Activated CD8-positive, alpha-beta T cell treated with anti-CD3 and anti-CD28 coated beads for 36 hours (primary cell): ENCODE measurements at regions not wholly inside any gene's neighbourhood (a gene's known extent, or its start where the extent isn't known, plus 50 kb on each side); places are given as distances from the start of the nearest gene placed in this dataset.
"Not testable (repeated sequence)": the region's sequence is repeated elsewhere in the genome, so short reads cannot be mapped to it uniquely, and the experiment has no call there.

Source experiments
- ATAC-seq: fragments of 200-7000 bp; cut with Tn5 transposase; one replicate; pipeline ENCODE4 v1.10.0; 2021; ENCODE audit warnings: mild to moderate bottlenecking, moderate library complexity
- CTCF ChIA-PET: fragments of 350-600 bp; sonication (Branson Sonifier 250); formaldehyde crosslinking; loops from one replicate; lab custom pipeline; 2021; ENCODE audit warnings: antibody characterized with exemption; lab: Charles Lee
- POLR2A ChIA-PET: fragments of 350-600 bp; sonication (Branson Sonifier 250); formaldehyde crosslinking; loops from one replicate; lab custom pipeline; 2021; ENCODE audit warnings: antibody characterized with exemption; lab: Charles Lee
- DNase-seq: peaks from one replicate; pipeline ENCODE4 v3.0.0-alpha.2; 2020
- H3K27ac Mint-ChIP-seq: one replicate; pipeline ENCODE4 v1.8.0; 2021; ENCODE audit warnings: mild to moderate bottlenecking, mixed read lengths
- H3K27me3 Mint-ChIP-seq: one replicate; pipeline ENCODE4 v1.8.0; 2021; ENCODE audit warnings: mixed read lengths
- H3K36me3 Mint-ChIP-seq: one replicate; pipeline ENCODE4 v1.8.0; 2021; ENCODE audit warnings: low read depth, mixed read lengths
- H3K4me1 Mint-ChIP-seq: one replicate; pipeline ENCODE4 v1.8.0; 2021; ENCODE audit warnings: low read depth, mixed read lengths
- H3K4me3 Mint-ChIP-seq: one replicate; pipeline ENCODE4 v1.8.0; 2021; ENCODE audit warnings: mild to moderate bottlenecking, moderate library complexity, mixed read lengths
- H3K9me3 Mint-ChIP-seq: one replicate; pipeline ENCODE4 v1.8.0; 2021; ENCODE audit warnings: mixed read lengths
- intact Hi-C: fragments of 100-400 bp; cut with micrococcal nuclease; formaldehyde crosslinking; loops from one replicate; pipeline ENCODE4 v1.10.0; 2022
- TF ChIP-seq, protein P1 (sequence below): fragments of 200-600 bp; IDR thresholded peaks from one replicate; pipeline ENCODE4 v1.8.0; 2022; ENCODE audit warnings: antibody characterized with exemption, mild to moderate bottlenecking

DNA sequence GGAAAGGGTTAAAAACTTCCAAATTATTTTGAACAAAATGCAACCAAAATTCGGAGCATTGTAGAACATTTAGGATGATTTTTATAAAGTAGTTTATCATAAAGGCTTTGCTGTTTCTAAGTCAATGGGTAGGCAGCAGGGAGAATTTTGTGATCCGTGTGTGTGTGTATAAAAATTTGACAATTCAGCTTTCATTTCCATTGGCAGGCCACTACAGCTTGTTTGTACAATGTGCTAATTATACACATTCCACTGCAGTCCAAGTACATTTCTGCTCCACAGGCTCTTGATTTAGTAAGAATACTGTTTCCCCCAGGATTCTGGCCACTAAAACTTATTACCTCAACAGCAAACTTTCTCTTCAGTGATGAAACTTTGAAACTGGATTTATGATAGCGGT is 71.8 kb upstream of the LTBP1 start:
- no peak for DNase-seq

DNA sequence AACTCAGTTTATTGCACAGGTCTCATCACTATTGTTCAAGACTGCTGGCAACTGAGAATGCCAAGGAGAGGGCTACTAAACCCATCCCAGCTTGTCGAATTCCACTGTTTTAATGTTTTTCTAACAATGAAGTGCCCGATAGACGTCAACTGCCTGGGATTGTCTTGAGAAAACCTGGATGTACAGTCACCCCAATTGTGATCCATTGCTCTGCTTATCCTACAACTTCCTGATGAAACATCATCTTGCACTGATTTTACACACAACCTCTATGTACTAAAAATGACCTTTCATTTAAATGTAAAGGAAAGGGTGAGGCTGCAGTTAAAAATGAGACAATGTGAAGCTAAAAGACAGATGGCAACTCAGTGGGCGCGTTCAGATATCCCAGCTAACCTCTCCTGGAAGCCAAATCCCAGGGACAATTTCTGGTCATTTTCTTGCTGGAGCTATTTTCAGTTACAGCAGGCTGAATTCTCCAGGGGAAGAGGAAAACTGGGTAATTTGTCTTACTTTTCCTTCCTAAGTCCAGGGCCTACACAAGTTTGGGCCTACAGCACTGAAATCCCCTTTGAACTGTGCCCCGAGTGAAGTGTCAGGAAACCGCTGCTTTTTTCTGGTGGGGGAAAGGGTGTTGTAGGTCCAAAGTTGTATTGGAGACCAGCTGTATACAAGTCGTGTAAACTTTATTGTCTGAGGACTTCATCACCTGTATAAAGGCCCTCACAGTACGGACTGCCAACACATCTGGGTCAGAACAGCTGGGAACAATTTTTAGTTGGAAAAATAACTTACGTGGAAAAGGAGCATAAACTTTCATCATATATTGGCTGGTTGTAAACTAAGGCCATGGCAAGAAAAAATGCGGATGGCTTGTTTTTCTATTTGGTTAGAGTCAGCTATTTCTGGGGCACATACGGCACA is 68.9 kb upstream of the LTBP1 start:
- TF ChIP-seq, protein P1, sequence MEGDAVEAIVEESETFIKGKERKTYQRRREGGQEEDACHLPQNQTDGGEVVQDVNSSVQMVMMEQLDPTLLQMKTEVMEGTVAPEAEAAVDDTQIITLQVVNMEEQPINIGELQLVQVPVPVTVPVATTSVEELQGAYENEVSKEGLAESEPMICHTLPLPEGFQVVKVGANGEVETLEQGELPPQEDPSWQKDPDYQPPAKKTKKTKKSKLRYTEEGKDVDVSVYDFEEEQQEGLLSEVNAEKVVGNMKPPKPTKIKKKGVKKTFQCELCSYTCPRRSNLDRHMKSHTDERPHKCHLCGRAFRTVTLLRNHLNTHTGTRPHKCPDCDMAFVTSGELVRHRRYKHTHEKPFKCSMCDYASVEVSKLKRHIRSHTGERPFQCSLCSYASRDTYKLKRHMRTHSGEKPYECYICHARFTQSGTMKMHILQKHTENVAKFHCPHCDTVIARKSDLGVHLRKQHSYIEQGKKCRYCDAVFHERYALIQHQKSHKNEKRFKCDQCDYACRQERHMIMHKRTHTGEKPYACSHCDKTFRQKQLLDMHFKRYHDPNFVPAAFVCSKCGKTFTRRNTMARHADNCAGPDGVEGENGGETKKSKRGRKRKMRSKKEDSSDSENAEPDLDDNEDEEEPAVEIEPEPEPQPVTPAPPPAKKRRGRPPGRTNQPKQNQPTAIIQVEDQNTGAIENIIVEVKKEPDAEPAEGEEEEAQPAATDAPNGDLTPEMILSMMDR = no peak
- Mint-ChIP-seq H3K36me3 (no peaks in the 10 kb centered on the region), H3K27ac (no peak overlapping the region), H3K4me3 (no peak overlapping the region), H3K27me3 (peaks cover 1% of the 10 kb centered on the region), H3K4me1 (no peaks in the 10 kb centered on the region), H3K9me3 (no peaks in the 10 kb centered on the region)
- ATAC-seq = no peak
- POLR2A ChIA-PET = interaction anchor here (1.8 kb wide), 1 partner anchor 67 kb away, joined by 3 read pairs; no protein-coding TSS in a partner anchor
- DNase-seq = no peak
- CTCF ChIA-PET = no interaction called here
- intact Hi-C loops = no loop called here

More for the DNA sequence above, 71.8 kb upstream of the LTBP1 start:
- no peak overlapping the region for H3K4me3 Mint-ChIP-seq
- H3K4me1 Mint-ChIP-seq = no peaks in the 10 kb centered on the region
- POLR2A ChIA-PET = no interaction called here
- no peak for ATAC-seq
- peaks cover 1% of the 10 kb centered on the region for H3K27me3 Mint-ChIP-seq
- no peaks in the 10 kb centered on the region for H3K36me3 Mint-ChIP-seq
- intact Hi-C loops = no loop called here
- no peaks in the 10 kb centered on the region for H3K9me3 Mint-ChIP-seq
- TF ChIP-seq, protein P1 = no peak
- H3K27ac Mint-ChIP-seq = no peak overlapping the region
- CTCF ChIA-PET = no interaction called here

DNA sequence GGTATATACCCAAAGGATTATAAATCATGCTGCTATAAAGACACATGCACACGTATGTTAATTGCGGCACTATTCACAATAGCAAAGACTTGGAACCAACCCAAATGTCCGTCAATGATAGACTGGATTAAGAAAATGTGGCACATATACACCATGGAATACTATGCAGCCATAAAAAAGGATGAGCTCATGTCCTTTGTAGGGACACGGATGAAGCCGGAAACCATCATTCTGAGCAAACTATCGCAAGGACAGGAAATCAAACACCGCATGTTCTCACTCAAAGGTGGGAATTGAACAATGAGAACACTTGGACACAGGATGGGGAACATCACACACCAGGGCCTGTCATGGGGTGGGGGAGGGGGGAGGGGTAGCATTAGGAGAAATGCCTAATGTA is 66.8 kb upstream of the LTBP1 start:
- H3K4me1 Mint-ChIP-seq, DNase-seq, intact Hi-C loops, H3K36me3 Mint-ChIP-seq, ATAC-seq, POLR2A ChIA-PET, CTCF ChIA-PET, H3K27me3 Mint-ChIP-seq, H3K9me3 Mint-ChIP-seq, H3K27ac Mint-ChIP-seq, H3K4me3 Mint-ChIP-seq: not testable (repeated sequence)

DNA sequence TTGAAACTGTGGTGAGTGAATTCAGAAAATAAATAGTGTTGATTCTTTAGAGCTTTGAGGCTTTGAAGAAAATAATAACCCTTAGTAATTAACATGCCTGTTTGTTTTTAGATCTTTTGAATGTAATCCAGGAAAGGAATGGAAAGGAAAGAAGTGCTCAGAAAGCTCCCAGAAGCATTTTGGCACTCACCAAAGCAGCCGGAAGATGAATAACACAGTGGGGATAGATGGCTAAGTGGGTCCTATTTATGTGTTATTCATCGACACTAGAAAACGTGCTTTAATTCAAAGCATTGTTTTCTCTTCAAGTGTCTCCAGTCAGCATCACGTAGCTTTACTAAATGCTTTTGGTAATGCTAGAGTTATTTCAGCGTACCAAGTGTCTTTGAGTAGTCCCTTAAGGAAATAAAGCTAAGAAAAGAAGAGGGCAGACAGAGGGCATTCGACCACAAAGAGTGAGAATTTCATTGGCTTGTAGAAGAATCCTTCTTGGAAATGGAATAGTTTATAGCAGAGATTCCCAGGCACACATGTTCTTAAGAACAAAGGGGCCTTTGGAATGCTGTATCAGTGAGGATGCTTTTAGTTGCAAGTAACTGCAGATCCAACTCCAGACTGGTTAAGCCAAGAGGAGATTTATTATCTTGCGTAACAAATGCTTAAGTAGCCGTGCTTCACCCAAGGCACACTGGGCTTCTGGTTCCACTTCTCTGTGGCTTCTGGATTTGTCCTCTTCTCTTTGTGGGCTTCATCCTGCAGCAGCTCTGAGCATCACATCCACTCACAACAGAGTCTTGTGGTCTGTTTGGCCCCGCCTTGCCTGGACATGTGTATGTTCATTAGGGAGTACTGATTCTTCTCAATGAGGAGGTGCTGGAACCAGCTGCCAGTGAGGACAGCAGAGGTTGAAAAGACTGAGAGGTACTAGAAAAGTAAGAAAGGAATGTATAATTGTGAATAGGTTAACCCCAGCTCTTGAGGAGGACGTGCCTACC is 63.6 kb upstream of the LTBP1 start:
- intact Hi-C loops = no loop called here
- Mint-ChIP-seq H3K4me1 (no peaks in the 10 kb centered on the region), H3K4me3 (no peak overlapping the region), H3K9me3 (peaks cover 2% of the 10 kb centered on the region), H3K27me3 (peaks cover 2% of the 10 kb centered on the region), H3K27ac (no peak overlapping the region), H3K36me3 (no peaks in the 10 kb centered on the region)
- TF ChIP-seq, protein P1 = no peak
- POLR2A ChIA-PET = no interaction called here
- CTCF ChIA-PET = no interaction called here
- no peak for DNase-seq
- no peak for ATAC-seq

DNA sequence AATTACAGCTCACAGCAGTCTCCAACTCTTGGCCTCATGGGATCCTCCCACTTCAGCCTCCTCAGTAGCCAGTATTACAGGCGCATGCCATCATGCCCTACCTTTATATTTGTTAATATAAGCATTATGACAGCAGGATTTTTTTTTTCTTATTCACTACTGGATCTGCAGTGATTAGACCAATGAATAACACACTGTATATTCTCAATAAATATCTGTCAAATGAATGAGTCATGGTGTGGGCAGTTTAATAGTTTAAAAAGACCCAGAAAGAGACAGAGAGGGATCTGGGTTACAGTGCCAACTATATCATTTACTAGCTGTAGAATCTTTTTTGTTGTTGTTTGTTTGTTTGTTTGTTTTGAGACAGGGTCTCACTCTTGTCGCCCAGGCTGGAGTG is 62.4 kb upstream of the LTBP1 start:
- DNase-seq (no peak), ATAC-seq (no peak)
- peaks cover 2% of the 10 kb centered on the region for H3K27me3 Mint-ChIP-seq
- ChIA-PET CTCF (no interaction called here), POLR2A (interaction anchor here (0.6 kb wide), 1 partner anchor 1501 kb away, joined by 3 read pairs; no protein-coding TSS in a partner anchor)
- TF ChIP-seq, protein P1 = no peak
- H3K4me1 Mint-ChIP-seq = no peaks in the 10 kb centered on the region
- H3K4me3 Mint-ChIP-seq = no peak overlapping the region
- H3K27ac Mint-ChIP-seq = no peak overlapping the region
- H3K9me3 Mint-ChIP-seq = peaks cover 5% of the 10 kb centered on the region
- intact Hi-C loops = no loop called here
- no peaks in the 10 kb centered on the region for H3K36me3 Mint-ChIP-seq

DNA sequence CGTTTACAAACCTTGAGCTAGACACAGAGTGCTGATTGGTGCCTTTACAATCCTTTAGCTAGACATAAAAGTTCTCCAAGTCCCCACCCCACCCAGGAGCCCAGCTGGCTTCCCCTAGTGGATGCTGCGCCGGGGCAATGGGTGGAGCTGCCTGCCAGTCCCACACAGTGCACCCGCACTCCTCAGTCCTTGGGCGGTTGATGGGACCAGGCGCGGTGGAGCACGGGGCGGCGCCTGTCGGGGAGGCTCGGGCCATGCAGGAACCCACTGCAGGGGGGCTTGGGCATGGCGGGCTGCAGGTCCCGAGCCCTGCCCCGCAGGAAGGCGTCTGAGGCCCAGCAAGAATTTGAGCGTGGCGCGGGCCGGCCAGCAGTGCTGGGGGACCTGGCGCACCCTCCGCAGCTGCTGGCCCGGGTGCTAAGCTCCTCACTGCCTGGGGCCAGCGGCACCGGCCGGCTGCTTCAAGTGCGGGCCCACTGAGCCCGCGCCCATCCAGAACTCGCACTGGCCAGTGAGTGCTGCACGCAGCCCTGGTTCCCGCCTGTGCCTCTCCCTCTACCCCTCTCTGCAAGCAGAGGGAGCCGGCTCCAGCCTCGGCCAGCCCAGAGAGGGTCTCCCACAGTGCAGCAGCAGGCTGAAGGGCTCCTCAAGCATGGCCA is 60.2 kb upstream of the LTBP1 start:
- H3K4me1 Mint-ChIP-seq, ATAC-seq, H3K27me3 Mint-ChIP-seq, H3K36me3 Mint-ChIP-seq, H3K27ac Mint-ChIP-seq, H3K4me3 Mint-ChIP-seq, H3K9me3 Mint-ChIP-seq, POLR2A ChIA-PET, intact Hi-C loops, CTCF ChIA-PET, DNase-seq: not testable (repeated sequence)
